OCI-LY7 (cell line): ENCODE measurements at regions not wholly inside any gene's neighbourhood (a gene's known extent, or its start where the extent isn't known, plus 50 kb on each side); places are given as distances from the start of the nearest gene placed in this dataset.
"Not testable (repeated sequence)": the region's sequence is repeated elsewhere in the genome, so short reads cannot be mapped to it uniquely, and the experiment has no call there.

ENCODE experiments used
- BruUV-seq: library from RNA; stranded (reverse); fragments of 400-500 nt; replicated peaks from 2 replicates; lab custom pipeline; 2021; lab: Mats Ljungman, UMichigan
- CTCF ChIA-PET: fragments of 300-600 bp; sonication (Branson Sonifier 250); formaldehyde crosslinking; loops from one replicate; lab custom pipeline; 2022; ENCODE audit warnings: antibody characterized with exemption; ENCODE audit not compliant: unreplicated experiment; lab: Charles Lee
- POLR2A ChIA-PET: fragments of 300-600 bp; sonication (Branson Sonifier 250); formaldehyde crosslinking; loops from one replicate; lab custom pipeline; 2022; ENCODE audit warnings: antibody characterized with exemption; lab: Charles Lee
- DNase-seq: peaks from one replicate; pipeline ENCODE4 v3.0.0-alpha.2; 2015; ENCODE audit warnings: low spot score
- H2AFZ ChIP-seq: fragments of 200-600 bp; sonication (generic), shearing (Covaris generic); 2 replicates; pipeline ENCODE4 v1.6.1; 2014; ENCODE audit warnings: mild to moderate bottlenecking, antibody characterized with exemption, low read length, moderate library complexity
- H3K27ac ChIP-seq: fragments of 200-600 bp; sonication (generic); 2 replicates; pipeline ENCODE4 v1.5.1; 2014; ENCODE audit warnings: mixed run types, low read depth, mild to moderate bottlenecking, moderate library complexity, low read length, inconsistent platforms; ENCODE audit not compliant: poor library complexity, severe bottlenecking
- H3K36me3 ChIP-seq: fragments of 200-600 bp; sonication (generic); 2 replicates; pipeline ENCODE4 v1.6.1; 2014; ENCODE audit warnings: mild to moderate bottlenecking, antibody characterized with exemption, low read length, moderate library complexity, mixed read lengths; ENCODE audit not compliant: insufficient read depth
- H3K4me1 ChIP-seq: fragments of 200-600 bp; sonication (generic); 2 replicates; pipeline ENCODE4 v1.5.1; 2014; ENCODE audit warnings: mild to moderate bottlenecking, low read length; ENCODE audit not compliant: insufficient read depth, poor library complexity, severe bottlenecking
- H3K4me2 ChIP-seq: fragments of 200-600 bp; sonication (generic); 2 replicates; pipeline ENCODE4 v1.6.1; 2014; ENCODE audit warnings: mild to moderate bottlenecking, low read length
- H3K4me3 ChIP-seq: fragments of 200-600 bp; sonication (generic); 2 replicates; pipeline ENCODE4 v1.5.1; 2014; ENCODE audit warnings: mild to moderate bottlenecking, low read depth, low read length; ENCODE audit not compliant: poor library complexity, severe bottlenecking
- H3K79me2 ChIP-seq: fragments of 200-600 bp; sonication (generic); 2 replicates; pipeline ENCODE4 v1.6.1; 2016; ENCODE audit warnings: low read depth, mild to moderate bottlenecking, low read length, moderate library complexity, mixed read lengths; ENCODE audit not compliant: insufficient read depth
- H3K9me2 ChIP-seq: fragments of 200-600 bp; sonication (generic); 2 replicates; pipeline ENCODE4 v1.6.1; 2016; ENCODE audit warnings: mild to moderate bottlenecking, low read length, mixed read lengths; ENCODE audit not compliant: insufficient read depth
- H3K9me3 ChIP-seq: fragments of 200-600 bp; sonication (generic); 2 replicates; pipeline ENCODE4 v1.6.1; 2014; ENCODE audit warnings: mild to moderate bottlenecking, mixed run types, low read length, mixed read lengths
- H4K20me1 ChIP-seq: fragments of 200-600 bp; sonication (generic); 2 replicates; pipeline ENCODE4 v1.6.1; 2014; ENCODE audit warnings: mild to moderate bottlenecking, antibody characterized with exemption, low read length, moderate library complexity, mixed read lengths; ENCODE audit not compliant: insufficient read depth
- CTCF ChIP-seq: fragments of 200-600 bp; sonication (generic); conservative IDR thresholded peaks from 2 replicates; pipeline ENCODE4 v1.5.1; 2014; ENCODE audit warnings: mild to moderate bottlenecking, antibody characterized with exemption, low read length, moderate library complexity, mixed read lengths
- EZH2phosphoT487 ChIP-seq: fragments of 200-600 bp; sonication (generic); IDR thresholded peaks from 2 replicates; pipeline ENCODE4 v1.6.1; 2018; ENCODE audit warnings: low read depth, borderline replicate concordance, mild to moderate bottlenecking, mixed run types, antibody characterized with exemption, low read length, moderate library complexity, mixed read lengths
- intact Hi-C: fragments of 100-400 bp; cut with micrococcal nuclease; formaldehyde crosslinking; loops from one replicate; pipeline ENCODE4 v1.10.0; 2022; ENCODE audit not compliant: unreplicated experiment

DNA sequence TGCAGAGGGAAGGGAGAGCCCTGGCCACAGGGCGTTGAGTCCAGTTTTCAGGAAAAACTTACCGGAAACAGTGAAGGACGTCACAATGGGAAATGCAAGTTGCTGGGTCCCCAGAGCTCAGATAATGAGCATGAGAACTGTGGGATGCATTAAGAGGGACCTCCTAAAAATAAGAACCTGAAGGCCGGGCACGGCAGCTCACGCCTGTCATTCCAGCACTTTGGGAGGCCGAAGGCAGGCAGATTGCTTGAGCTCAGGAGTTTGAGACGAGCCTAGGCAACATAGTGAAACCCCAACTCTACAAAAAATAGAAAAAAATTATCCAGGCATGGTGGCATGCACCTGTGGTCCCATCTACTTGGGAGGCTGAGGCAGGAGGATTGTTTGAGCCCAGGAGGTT is 170.6 kb downstream of the URI1 start:
- no peaks in the 10 kb centered on the region for H3K79me2 ChIP-seq
- H3K9me2 ChIP-seq = no peaks in the 10 kb centered on the region
- no peak overlapping the region for H3K4me3 ChIP-seq
- intact Hi-C loops = no loop called here
- H3K36me3 ChIP-seq = no peaks in the 10 kb centered on the region
- no peaks in the 10 kb centered on the region for H4K20me1 ChIP-seq
- no peaks in the 10 kb centered on the region for H3K4me1 ChIP-seq
- POLR2A ChIA-PET = no interaction called here
- no peak for DNase-seq
- no peak overlapping the region for H3K4me2 ChIP-seq
- TF ChIP-seq CTCF (no peak), EZH2phosphoT487 (no peak)
- BruUV-seq = no TSS peak
- CTCF ChIA-PET = no interaction called here
- H2AFZ ChIP-seq = no peak overlapping the region
- H3K9me3 ChIP-seq = no peaks in the 10 kb centered on the region
- no peak overlapping the region for H3K27ac ChIP-seq

DNA sequence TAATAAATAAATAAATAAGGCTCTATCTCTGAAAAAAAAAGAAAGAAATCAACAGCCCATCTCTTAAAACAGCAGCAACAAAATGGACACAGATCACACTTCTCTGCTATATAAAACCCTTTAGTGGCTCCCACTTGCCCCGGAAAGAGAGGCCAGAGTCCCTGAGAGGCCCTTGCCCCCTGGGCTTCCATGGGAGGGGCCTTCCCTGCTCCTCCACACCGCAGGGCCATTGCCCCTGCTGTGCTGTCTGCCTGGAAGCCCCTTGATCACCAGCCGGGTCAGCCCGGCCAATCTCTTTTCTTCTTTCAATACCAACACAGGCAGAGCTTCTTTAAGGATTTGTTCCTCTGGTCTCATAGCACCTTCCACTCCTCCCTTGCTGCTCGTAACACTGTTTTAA is 171.1 kb downstream of the URI1 start:
- Histone ChIP-seq H3K79me2 (no peaks in the 10 kb centered on the region), H3K4me3 (no peak overlapping the region), H4K20me1 (no peaks in the 10 kb centered on the region), H3K36me3 (no peaks in the 10 kb centered on the region), H2AFZ (no peak overlapping the region), H3K4me1 (no peaks in the 10 kb centered on the region), H3K27ac (no peak overlapping the region), H3K9me3 (no peaks in the 10 kb centered on the region), H3K9me2 (no peaks in the 10 kb centered on the region), H3K4me2 (no peak overlapping the region)
- no peak for TF ChIP-seq CTCF
- no peak for TF ChIP-seq EZH2phosphoT487
- CTCF ChIA-PET = no interaction called here
- no TSS peak for BruUV-seq
- intact Hi-C loops = no loop called here
- DNase-seq = no peak
- POLR2A ChIA-PET = interaction anchor here (0.7 kb wide), 1 partner anchor 150 kb away, joined by 3 read pairs; no protein-coding TSS in a partner anchor

DNA sequence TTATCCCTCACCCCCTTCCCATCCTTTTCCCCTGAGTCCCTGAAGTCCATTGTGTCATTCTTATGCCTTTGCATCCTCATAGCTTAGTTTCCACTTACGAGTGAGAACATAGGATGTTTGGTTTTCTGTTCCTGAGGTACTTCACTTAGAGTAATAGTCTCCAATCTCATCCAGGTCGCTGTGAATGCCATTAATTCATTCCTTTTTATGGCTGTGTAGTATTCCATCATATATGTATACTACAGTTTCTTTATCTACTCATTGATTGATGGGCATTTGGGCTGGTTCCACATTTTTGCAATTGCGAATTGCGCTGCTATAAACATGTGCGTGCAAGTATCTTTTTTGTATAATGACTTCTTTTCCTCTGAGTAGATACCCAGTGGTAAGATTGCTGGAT is 172.1 kb downstream of the URI1 start:
- BruUV-seq, H3K4me2 ChIP-seq, H3K4me1 ChIP-seq, H3K9me2 ChIP-seq, H3K36me3 ChIP-seq, H2AFZ ChIP-seq, H3K79me2 ChIP-seq, H4K20me1 ChIP-seq, intact Hi-C loops, H3K4me3 ChIP-seq, H3K27ac ChIP-seq, H3K9me3 ChIP-seq, POLR2A ChIA-PET, CTCF ChIA-PET, DNase-seq: not testable (repeated sequence)
